GM23248 (cell line): ENCODE measurements at regions not wholly inside any gene's neighbourhood (a gene's known extent, or its start where the extent isn't known, plus 50 kb on each side); places are given as distances from the start of the nearest gene placed in this dataset.

Experiments used
- DNase-seq: peaks from one replicate; pipeline ENCODE4 v3.0.0-alpha.2; 2015
- H2AFZ ChIP-seq: fragments of 200-600 bp; sonication (generic); 2 replicates; pipeline ENCODE4 v1.6.1; 2016; ENCODE audit warnings: antibody characterized with exemption
- H3F3A ChIP-seq: fragments of 200-600 bp; sonication (generic); 2 replicates; pipeline ENCODE4 v1.6.1; 2016; ENCODE audit warnings: mild to moderate bottlenecking, antibody characterized with exemption, mixed run types; ENCODE audit not compliant: insufficient read depth
- H3K27ac ChIP-seq: fragments of 200-600 bp; sonication (generic); 2 replicates; pipeline ENCODE4 v1.5.1; 2016; ENCODE audit warnings: mild to moderate bottlenecking
- H3K27me3 ChIP-seq: fragments of 200-600 bp; sonication (generic); replicated peaks from 2 replicates; pipeline ENCODE4 v1.6.1; 2016; ENCODE audit warnings: mild to moderate bottlenecking; ENCODE audit not compliant: insufficient read depth
- H3K36me3 ChIP-seq: fragments of 200-600 bp; sonication (generic); 2 replicates; pipeline ENCODE4 v1.6.1; 2016; ENCODE audit warnings: low read depth, mild to moderate bottlenecking
- H3K4me1 ChIP-seq: fragments of 200-600 bp; sonication (generic); 2 replicates; pipeline ENCODE4 v1.6.1; 2016; ENCODE audit warnings: mild to moderate bottlenecking; ENCODE audit not compliant: insufficient read depth
- H3K4me2 ChIP-seq: fragments of 200-600 bp; sonication (generic); one replicate; pipeline ENCODE4 v1.6.1; 2016; ENCODE audit warnings: mild to moderate bottlenecking; ENCODE audit not compliant: unreplicated experiment
- H3K4me3 ChIP-seq: fragments of 200-600 bp; sonication (generic); 2 replicates; pipeline ENCODE4 v1.5.1; 2016; ENCODE audit warnings: mild to moderate bottlenecking
- H3K79me2 ChIP-seq: fragments of 200-600 bp; sonication (generic); 2 replicates; pipeline ENCODE4 v1.6.1; 2016; ENCODE audit warnings: mild to moderate bottlenecking; ENCODE audit not compliant: insufficient read depth
- H3K9ac ChIP-seq: fragments of 200-600 bp; sonication (generic); 2 replicates; pipeline ENCODE4 v1.6.1; 2016; ENCODE audit warnings: mild to moderate bottlenecking
- H3K9me2 ChIP-seq: fragments of 200-600 bp; sonication (generic); 2 replicates; pipeline ENCODE4 v1.6.1; 2016; ENCODE audit warnings: mixed run types, mild to moderate bottlenecking, moderate library complexity; ENCODE audit not compliant: insufficient read depth
- H3K9me3 ChIP-seq: fragments of 200-600 bp; sonication (generic); one replicate; pipeline ENCODE4 v1.6.1; 2017; ENCODE audit warnings: low read depth
- H4K20me1 ChIP-seq: fragments of 200-600 bp; sonication (generic); 2 replicates; pipeline ENCODE4 v1.6.0; 2016; ENCODE audit not compliant: insufficient read depth
- EZH2 ChIP-seq: fragments of 200-600 bp; sonication (generic); IDR thresholded peaks from 2 replicates; pipeline ENCODE4 v1.6.1; 2018; ENCODE audit warnings: antibody characterized with exemption, mild to moderate bottlenecking; ENCODE audit not compliant: insufficient read depth, poor library complexity, severe bottlenecking
- EZH2phosphoT487 ChIP-seq: fragments of 200-600 bp; sonication (generic); IDR thresholded peaks from 2 replicates; pipeline ENCODE4 v1.6.1; 2018; ENCODE audit warnings: antibody characterized with exemption, moderate library complexity, mild to moderate bottlenecking, low read depth; ENCODE audit not compliant: insufficient read depth
- WGBS, 2 experiments: methylation state at CpG; one replicate each; pipeline ENCODE4 v1.1.6; 2015 to 2017; ENCODE audit warnings: low lambda C conversion rate in 2 of 2, low coverage in 1 of 2; ENCODE audit errors: missing lambda C conversion rate in 2 of 2; 5-methylcytosine and 5-hydroxymethylcytosine counted together
- in situ Hi-C: fragments of 300-500 bp; cut with MboI; formaldehyde crosslinking; loops from 2 replicates; pipeline ENCODE4 v1.15.0; 2020

DNA sequence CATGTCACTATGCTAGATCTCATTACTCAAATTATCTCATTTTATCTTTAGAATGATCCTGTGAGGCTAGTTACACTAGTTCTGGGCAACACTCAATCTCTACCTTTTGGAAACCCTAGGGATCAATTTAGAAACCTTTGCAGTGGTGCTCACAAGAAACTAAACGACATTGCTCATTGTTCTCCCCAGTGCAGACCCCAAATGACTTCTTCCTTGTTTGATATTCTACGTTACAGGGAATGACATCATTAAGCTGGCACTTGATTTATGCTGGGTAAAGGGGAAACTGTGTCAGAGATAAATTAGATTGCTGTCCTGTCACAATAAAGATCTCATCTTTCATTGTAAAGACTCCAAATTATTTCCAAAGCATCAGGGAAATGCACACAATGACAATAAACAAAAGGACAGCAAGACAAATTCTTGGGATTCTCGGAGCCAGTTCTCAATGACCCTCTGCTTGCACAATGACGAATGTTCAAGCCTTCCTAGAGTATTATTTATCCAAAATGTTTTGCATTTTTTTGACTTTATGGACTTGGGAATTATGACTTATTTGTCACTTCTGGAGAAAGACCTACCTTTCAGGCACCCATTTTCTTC, 1121.8 kb upstream of the TENM4 start:
- no peaks in the 10 kb centered on the region for H3F3A ChIP-seq

DNA sequence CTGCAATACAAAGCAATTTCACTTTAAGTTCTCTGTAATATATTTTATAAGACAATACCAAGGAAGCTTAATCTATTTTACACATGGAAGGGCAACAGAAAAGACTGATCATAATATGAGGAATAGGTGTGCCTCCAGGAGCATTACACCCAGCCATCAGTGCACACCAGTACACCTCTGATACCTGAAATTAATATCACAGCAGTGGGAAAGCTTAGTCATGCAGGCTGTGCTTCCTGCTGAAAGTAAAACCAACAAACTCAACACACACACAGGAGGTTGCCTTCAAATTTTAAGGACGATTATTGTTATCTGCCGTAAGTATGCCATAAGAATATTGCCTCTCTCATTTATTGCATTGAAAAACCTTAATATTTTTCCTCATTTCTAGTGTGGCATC, 1119.1 kb upstream of the TENM4 start:
- Histone ChIP-seq H3K4me2 (no peak overlapping the region), H2AFZ (no peak overlapping the region), H3K9me3 (no peaks in the 10 kb centered on the region), H4K20me1 (no peaks in the 10 kb centered on the region), H3K27ac (no peak overlapping the region), H3K4me3 (no peak overlapping the region), H3K36me3 (no peaks in the 10 kb centered on the region), H3K9ac (no peak overlapping the region), H3K4me1 (no peaks in the 10 kb centered on the region), H3K79me2 (no peaks in the 10 kb centered on the region), H3K27me3 (no peaks in the 10 kb centered on the region), H3K9me2 (no peaks in the 10 kb centered on the region), H3F3A (no peaks in the 10 kb centered on the region)
- TF ChIP-seq EZH2 (no peak), EZH2phosphoT487 (no peak)
- no peak for DNase-seq
- in situ Hi-C loops: no loop called here
- WGBS, 2 experiments: 38 to 43% methylated on average over 2 of the region's 2 CpGs

More for the DNA sequence above, 1121.8 kb upstream of the TENM4 start:
- H3K4me1 ChIP-seq: no peaks in the 10 kb centered on the region
- no peak overlapping the region for H2AFZ ChIP-seq
- H4K20me1 ChIP-seq: no peaks in the 10 kb centered on the region
- no peaks in the 10 kb centered on the region for H3K79me2 ChIP-seq
- 6 to 9% methylated on average over 4 of the region's 4 CpGs for WGBS, 2 experiments
- TF ChIP-seq EZH2 (no peak), EZH2phosphoT487 (no peak)
- H3K27ac ChIP-seq: no peak overlapping the region
- no peak for DNase-seq
- H3K9me3 ChIP-seq: no peaks in the 10 kb centered on the region
- in situ Hi-C loops: no loop called here
- H3K9me2 ChIP-seq: no peaks in the 10 kb centered on the region
- H3K4me3 ChIP-seq: no peak overlapping the region
- no peaks in the 10 kb centered on the region for H3K36me3 ChIP-seq
- H3K9ac ChIP-seq: no peak overlapping the region
- no peaks in the 10 kb centered on the region for H3K27me3 ChIP-seq
- H3K4me2 ChIP-seq: no peak overlapping the region

DNA sequence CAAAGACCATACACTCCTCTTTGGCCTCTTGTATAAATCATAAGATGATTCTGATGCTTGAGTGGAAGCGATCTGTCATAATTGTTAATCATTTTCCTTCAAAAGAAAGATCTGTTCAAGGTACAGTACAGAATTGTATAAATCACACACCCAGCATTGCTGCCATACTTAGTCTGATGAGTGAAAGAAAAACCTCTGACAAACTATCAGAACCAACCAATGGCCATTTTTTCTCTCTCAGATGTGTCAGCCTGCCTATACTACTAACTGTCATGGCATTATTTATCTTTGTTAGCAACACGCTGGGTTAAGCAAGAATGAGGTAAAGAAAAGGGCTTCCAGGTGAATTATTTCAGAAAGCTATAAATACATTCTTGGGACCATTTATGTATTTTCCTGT, 1112.7 kb upstream of the TENM4 start:
- no peaks in the 10 kb centered on the region for H3K36me3 ChIP-seq
- H3F3A ChIP-seq: no peaks in the 10 kb centered on the region
- H3K9ac ChIP-seq: no peak overlapping the region
- DNase-seq: no peak
- H3K4me1 ChIP-seq: no peaks in the 10 kb centered on the region
- no peaks in the 10 kb centered on the region for H3K79me2 ChIP-seq
- no peaks in the 10 kb centered on the region for H3K27me3 ChIP-seq
- no peaks in the 10 kb centered on the region for H3K9me2 ChIP-seq
- H3K4me3 ChIP-seq: no peak overlapping the region
- H3K27ac ChIP-seq: no peak overlapping the region
- in situ Hi-C loops: no loop called here
- no peak overlapping the region for H3K4me2 ChIP-seq
- no peak overlapping the region for H2AFZ ChIP-seq
- H3K9me3 ChIP-seq: peaks cover 4% of the 10 kb centered on the region
- H4K20me1 ChIP-seq: no peaks in the 10 kb centered on the region
- no peak for TF ChIP-seq EZH2phosphoT487
- TF ChIP-seq EZH2: no peak
- WGBS, 2 experiments: 18 to 20% methylated on average over 2 of the region's 2 CpGs

DNA sequence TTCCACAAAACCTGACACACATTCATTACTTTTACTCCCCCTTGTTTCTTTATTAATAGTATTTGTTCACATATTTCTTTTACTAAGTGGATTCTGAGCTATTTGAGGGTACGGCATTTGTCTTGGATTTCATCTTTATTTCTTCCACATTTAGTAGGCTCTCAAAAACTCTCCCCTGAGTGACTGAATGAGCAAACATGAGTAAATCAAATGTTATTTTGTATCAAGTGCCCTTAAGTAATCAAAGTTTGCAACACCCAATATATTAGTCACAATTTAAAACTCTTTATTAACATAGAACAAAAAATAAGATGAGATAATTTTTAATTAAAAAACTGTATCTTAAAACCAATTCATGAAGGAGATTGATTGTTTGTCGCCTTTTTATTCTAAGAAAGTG, 1101.9 kb upstream of the TENM4 start:
- Histone ChIP-seq H3K27ac (no peak overlapping the region), H3F3A (no peaks in the 10 kb centered on the region), H3K79me2 (no peaks in the 10 kb centered on the region), H3K36me3 (no peaks in the 10 kb centered on the region), H3K9me3 (no peaks in the 10 kb centered on the region), H3K4me1 (no peaks in the 10 kb centered on the region), H3K4me2 (no peak overlapping the region), H3K4me3 (no peak overlapping the region), H3K27me3 (no peaks in the 10 kb centered on the region), H4K20me1 (no peaks in the 10 kb centered on the region), H3K9me2 (no peaks in the 10 kb centered on the region; the same call in 1 of the 2 replicates), H3K9ac (no peak overlapping the region), H2AFZ (no peak overlapping the region)
- TF ChIP-seq EZH2 (no peak), EZH2phosphoT487 (no peak)
- DNase-seq: no peak
- in situ Hi-C loops: no loop called here
- 11 to 12% methylated on average over 2 of the region's 2 CpGs for WGBS, 2 experiments

DNA sequence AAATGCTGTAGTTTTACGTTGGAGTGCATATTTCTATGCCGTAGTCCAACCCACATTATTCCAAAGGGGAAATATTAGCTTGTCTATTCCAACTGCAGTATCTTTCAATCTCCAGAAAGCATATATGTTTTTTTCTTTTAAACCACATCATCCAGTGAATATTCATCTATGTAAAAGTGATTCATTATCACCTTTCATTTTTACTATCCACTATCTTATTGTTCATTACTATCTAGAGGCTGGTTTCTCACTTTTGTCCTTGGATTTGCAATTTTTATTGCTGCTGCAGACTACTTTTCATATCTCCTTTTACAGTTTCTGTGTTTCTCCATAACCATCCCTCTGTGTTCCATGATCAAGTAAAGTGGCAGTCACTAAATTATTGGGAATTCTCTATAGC, 1097.2 kb upstream of the TENM4 start:
- no peaks in the 10 kb centered on the region for H3K4me1 ChIP-seq
- H2AFZ ChIP-seq: no peak overlapping the region
- H3K27me3 ChIP-seq: no peaks in the 10 kb centered on the region
- no peaks in the 10 kb centered on the region; the same call in 1 of the 2 replicates for H3K9me2 ChIP-seq
- H3K9me3 ChIP-seq: no peaks in the 10 kb centered on the region
- H3K4me3 ChIP-seq: no peak overlapping the region
- H3K4me2 ChIP-seq: no peak overlapping the region
- no peak overlapping the region for H3K9ac ChIP-seq
- H4K20me1 ChIP-seq: no peaks in the 10 kb centered on the region
- in situ Hi-C loops: no loop called here
- no peaks in the 10 kb centered on the region for H3F3A ChIP-seq
- H3K36me3 ChIP-seq: no peaks in the 10 kb centered on the region
- TF ChIP-seq EZH2: no peak
- no peak for TF ChIP-seq EZH2phosphoT487
- H3K27ac ChIP-seq: no peak overlapping the region
- DNase-seq: no peak
- no peaks in the 10 kb centered on the region for H3K79me2 ChIP-seq
- WGBS, 2 experiments: 38 to 45% methylated on average over 2 of the region's 2 CpGs
